HG03571 (cell line): ENCODE measurements at regions not wholly inside any gene's neighbourhood (a gene's known extent, or its start where the extent isn't known, plus 50 kb on each side); places are given as distances from the start of the nearest gene placed in this dataset.

Experiments used
- ATAC-seq: cut with Tn5 transposase; IDR thresholded peaks from one replicate; pipeline ENCODE4 v1.9.1; 2021; ENCODE audit not compliant: unreplicated experiment

- no peak for ATAC-seq
Measured at GRCh38 chr16:51404386-51404785, 253.3 kb upstream of the SALL1 start.

- no peak for ATAC-seq
Measured at GRCh38 chr16:51402785-51403184, 251.7 kb upstream of the SALL1 start.

- ATAC-seq = no peak
Measured at GRCh38 chr16:51402298-51402697, 251.2 kb upstream of the SALL1 start.

DNA sequence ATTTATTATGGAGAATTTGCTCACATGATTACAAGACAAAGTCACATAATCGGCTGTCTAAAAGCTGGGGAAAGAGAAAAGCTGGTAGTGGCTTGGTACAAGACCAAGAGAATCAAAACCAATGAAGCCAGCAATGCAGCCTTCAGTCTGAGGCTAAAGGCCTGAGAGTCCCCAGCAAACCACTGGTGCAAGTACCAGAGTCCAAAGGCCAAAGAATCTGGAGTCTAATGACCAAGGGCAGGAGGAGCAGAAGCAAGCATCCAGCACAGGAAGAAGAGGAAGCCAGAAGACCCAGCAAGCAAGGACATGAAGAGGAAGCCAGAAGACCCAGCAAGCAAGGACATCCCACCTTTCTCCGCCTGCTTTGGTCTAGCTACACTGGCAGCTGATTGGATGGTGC is 250.6 kb upstream of the SALL1 start:
- no peak for ATAC-seq

- no peak for ATAC-seq
Measured at GRCh38 chr16:51399908-51400670, 249.0 kb upstream of the SALL1 start.

- no peak for ATAC-seq
Measured at GRCh38 chr16:51394421-51394820, 243.4 kb upstream of the SALL1 start.

GRCh38 chr16:51393381-51394005 is 242.4 kb upstream of the SALL1 start:
- no peak for ATAC-seq

DNA sequence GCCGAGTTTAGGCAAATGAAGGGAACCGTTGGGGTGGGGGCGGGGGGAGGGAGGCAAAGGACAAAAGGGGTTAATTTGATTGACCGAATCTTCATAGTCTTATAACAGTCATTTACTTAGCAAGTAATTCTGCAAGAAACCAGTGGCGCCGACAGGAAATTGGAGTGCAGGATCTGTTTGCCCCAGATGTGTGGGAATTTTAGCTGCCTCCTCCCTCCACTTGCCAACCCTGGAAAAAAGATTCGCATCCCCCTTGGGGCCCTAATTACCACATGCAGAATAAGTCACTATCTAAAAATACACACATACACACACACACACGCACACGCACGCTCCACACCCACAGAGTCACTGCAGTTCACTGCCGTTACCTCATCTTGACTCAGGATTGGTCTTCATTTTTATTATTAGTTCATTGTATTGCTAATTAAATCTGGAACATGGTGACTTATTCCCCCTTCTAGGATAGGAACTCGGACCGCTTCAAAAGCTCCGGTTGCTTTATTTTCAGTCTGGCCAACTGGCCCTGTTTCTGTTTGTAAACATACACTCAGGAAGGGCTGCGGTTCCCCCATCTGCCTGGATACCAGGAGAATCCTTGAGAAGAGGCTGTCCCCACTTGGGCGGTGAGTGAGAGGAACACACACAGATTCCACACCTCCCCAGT is 241.6 kb upstream of the SALL1 start:
- ATAC-seq = no peak

DNA sequence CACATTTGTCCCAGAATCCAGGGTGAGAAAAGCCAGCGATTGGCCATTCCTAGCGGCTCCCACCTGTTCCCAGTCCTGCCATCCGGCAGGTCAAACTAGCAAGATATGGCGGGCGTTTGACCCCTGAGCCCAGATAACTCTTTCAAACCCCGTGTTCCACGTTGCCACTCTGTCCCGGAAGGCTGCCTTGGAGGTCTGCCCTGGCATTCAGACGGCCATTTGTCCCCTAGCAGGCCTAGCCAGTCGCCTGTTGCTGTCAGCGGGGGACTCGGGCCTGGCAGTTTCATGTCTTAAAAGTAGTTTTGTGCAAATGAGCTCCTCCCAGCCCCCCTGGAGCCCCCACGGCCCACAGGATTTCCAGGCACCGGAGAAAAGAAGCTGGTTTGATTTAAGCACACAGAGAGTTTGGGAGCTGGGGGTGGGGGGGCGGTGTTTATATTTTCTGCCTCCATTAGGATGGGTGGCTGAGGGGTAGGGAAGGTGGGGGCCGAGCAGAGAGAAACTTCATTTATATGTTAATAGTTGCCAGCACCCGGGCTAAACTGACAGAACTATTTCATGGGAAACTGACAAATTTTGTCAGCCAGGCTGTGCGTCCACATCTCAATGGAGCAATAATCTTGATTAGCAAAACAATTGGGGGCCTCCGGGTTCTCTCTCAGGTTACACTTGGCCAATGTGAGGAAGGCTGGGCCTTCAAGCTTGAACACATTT is 240.9 kb upstream of the SALL1 start:
- ATAC-seq = no peak

GRCh38 chr16:51390877-51391276 is 239.8 kb upstream of the SALL1 start:
- no peak for ATAC-seq

- no peak for ATAC-seq
Measured at GRCh38 chr16:51389881-51390280, 238.8 kb upstream of the SALL1 start.

GRCh38 chr16:51388516-51388951 is 237.5 kb upstream of the SALL1 start:
- no peak for ATAC-seq

DNA sequence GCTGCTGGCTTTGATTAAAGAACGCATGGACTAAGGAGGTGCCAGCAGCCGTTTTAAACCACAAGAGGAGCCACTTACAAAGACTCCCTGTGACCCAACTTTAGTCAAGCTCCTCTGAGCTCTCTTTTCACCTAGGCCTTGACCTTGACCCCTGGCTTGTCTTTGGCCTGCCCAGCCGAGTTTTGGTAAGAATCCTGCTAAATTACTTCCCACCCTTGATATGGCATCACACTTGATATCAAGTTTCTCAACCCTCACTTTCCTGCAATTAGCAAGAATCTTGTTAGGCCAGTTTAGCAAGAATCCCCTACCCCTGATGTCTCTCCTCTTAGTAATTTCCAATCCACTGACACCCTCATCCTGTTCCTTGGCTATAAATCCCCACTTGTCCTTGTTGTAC is 232.8 kb upstream of the SALL1 start:
- ATAC-seq = no peak

DNA sequence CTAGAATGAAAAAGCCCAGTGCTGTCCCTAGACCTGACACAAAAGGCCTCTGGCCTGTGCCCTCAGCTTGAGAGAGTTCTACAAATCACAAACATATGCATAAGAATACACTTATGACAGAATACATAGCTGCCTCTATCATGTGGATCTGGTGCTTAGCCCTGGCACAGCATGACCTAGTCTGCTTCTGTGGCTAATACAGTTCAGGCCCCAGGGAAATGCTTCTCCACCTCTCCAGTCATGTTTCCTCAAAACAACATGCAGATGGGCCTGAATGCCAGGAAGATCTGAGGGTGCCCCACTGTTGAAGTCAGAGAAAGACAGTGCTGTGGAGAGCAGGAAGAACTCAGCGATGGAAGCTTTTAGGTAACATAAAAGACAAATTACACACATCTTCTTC is 231.9 kb upstream of the SALL1 start:
- ATAC-seq = no peak

DNA sequence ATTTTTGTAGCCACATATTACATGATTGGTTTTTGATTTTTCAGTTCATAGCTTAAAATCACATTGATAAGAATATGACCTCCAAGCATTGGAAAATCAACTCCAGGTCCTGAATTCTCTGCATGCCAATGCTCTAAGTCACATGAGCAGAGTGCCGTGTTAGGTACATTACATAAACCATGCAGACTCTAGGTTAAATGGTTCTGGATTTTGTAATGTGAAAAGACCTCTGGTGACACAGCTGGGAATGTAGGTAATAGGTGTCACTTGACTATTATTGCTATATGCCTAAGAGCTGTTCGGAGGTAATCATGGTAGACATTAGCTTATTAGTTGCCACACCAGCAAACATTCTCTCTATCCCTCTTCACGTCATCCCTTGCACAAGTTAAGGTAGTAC is 231.1 kb upstream of the SALL1 start:
- ATAC-seq = no peak

- no peak for ATAC-seq
Measured at GRCh38 chr16:51376080-51376479, 225.0 kb upstream of the SALL1 start.

GRCh38 chr16:51374790-51375189 is 223.7 kb upstream of the SALL1 start:
- ATAC-seq = no peak

DNA sequence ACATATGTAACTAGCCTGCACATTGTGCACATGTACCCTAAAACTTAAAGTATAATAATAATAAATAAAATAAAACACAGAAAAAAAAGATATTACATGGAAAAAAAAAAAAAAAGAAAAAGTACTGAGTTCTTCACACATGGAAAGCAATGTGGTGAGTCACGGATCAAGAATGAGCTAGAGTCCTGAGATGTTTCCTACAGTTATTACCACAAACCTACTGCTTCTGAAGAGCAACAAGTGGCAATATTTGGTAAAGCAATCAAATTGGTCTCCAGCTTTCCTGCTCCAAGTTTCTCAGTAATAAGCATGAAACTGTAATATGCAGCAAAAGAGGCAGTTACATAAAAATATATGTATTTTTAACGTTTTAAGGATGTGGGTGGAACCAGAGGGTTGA is 223.3 kb upstream of the SALL1 start:
- ATAC-seq = no peak

DNA sequence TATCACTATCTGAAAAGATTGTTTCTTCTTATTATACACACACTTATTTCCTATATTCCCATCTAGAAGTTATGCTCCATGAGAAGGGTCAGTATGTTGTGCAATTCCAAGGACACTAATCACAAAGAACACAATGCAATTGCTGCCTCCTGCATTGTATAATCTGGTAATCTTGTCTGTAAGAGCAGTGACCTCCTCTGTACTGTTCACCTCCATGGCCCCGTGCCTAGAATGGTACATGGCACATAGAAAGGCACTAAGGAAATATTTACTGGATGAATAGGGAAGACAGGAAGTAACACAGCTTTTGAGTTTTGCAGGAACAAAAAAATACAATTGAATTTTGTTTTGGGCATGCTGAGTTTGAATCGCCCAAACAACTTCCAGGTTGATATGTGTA is 214.6 kb upstream of the SALL1 start:
- no peak for ATAC-seq

GRCh38 chr16:51359141-51359955 is 208.3 kb upstream of the SALL1 start:
- ATAC-seq = no peak

- no peak for ATAC-seq
Measured at GRCh38 chr16:51357839-51358238, 206.8 kb upstream of the SALL1 start.
